Fibroblast of the aortic adventitia (primary cell): ENCODE measurements at regions not wholly inside any gene's neighbourhood (a gene's known extent, or its start where the extent isn't known, plus 50 kb on each side); places are given as distances from the start of the nearest gene placed in this dataset.

ENCODE experiments used
- DNase-seq: peaks from one replicate; pipeline ENCODE4 v3.0.0-alpha.2; 2010; ENCODE audit warnings: low read depth
- H3K4me3 ChIP-seq: 2 replicates; pipeline ENCODE4 v1.5.1; 2011; ENCODE audit warnings: low read depth, mild to moderate bottlenecking, control low read depth, low read length, moderate library complexity
- TF ChIP-seq, protein P1 (sequence below): IDR thresholded peaks from 2 replicates; pipeline ENCODE4 v1.5.1; 2011; ENCODE audit warnings: mild to moderate bottlenecking, low read length, control low read depth, inconsistent platforms; ENCODE audit not compliant: insufficient read depth

DNA sequence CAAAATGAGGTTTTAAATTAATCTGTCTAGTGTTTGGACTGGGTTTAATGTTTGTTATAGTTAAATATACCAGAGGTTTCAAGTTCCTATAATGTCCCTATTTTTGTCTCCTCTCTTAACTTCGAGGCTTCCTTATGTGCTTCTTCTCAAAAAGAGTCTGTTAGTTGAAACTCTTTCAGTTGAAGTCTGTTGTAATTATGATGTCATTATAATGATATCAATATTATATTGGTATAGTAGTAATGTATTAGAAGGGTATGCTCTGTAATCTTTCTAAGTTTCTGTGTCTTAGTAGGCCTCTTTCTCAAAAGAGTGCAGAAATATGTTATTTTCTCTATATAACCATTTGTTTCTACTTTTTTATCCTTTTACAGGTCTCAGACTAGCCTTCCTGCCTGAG, 1148.0 kb downstream of the NSUN3 start:
- DNase-seq, result no peak
- TF ChIP-seq, protein P1, sequence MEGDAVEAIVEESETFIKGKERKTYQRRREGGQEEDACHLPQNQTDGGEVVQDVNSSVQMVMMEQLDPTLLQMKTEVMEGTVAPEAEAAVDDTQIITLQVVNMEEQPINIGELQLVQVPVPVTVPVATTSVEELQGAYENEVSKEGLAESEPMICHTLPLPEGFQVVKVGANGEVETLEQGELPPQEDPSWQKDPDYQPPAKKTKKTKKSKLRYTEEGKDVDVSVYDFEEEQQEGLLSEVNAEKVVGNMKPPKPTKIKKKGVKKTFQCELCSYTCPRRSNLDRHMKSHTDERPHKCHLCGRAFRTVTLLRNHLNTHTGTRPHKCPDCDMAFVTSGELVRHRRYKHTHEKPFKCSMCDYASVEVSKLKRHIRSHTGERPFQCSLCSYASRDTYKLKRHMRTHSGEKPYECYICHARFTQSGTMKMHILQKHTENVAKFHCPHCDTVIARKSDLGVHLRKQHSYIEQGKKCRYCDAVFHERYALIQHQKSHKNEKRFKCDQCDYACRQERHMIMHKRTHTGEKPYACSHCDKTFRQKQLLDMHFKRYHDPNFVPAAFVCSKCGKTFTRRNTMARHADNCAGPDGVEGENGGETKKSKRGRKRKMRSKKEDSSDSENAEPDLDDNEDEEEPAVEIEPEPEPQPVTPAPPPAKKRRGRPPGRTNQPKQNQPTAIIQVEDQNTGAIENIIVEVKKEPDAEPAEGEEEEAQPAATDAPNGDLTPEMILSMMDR, result no peak
- no peak overlapping the region for H3K4me3 ChIP-seq

DNA sequence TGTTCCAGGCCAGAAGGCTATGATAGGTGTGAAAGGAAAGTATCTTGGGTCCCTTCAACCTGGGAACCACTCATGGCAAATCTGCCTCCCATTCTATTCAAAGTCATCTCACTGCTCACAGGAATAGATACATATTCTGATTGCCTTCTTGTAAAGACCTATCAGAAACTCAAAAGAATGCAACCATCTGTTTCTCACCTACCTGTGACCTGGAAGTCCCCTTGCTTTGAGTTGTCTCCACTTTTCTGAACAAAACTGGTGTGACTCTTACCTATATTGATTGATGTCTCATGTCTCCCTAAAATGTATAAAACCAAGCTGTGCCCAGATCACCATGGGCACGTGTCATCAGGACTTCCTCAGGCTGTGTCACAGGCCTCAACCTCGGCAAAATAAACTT, 1149.3 kb downstream of the NSUN3 start:
- H3K4me3 ChIP-seq, result no peak overlapping the region
- TF ChIP-seq, protein P1, result no peak
- DNase-seq, result no peak

DNA sequence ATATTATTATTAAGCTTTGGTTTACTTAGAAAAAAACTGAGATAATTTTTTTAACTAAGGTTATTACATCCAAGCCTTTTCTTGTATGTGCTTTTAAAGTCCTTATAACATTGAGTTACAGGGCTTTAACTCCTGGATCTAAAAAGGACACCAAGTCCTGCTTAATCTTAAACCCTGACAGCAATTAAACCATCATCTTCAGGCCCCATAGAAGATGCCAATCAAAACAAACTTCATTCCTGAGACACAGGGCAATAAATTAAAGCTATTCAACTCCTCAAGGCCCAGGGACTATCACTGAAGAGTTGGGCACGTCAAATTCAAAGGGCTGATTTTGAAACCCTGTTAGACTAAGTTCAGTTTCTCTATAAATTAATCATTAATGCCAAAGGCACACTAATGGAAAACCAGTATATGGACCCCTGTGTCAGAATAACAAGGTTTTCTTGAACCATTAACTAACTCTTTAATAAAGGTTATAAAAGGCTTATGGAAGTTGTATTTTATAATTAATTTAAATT, 1152.6 kb downstream of the NSUN3 start:
- TF ChIP-seq, protein P1, result no peak
- DNase-seq, result no peak
- no peak overlapping the region for H3K4me3 ChIP-seq

DNA sequence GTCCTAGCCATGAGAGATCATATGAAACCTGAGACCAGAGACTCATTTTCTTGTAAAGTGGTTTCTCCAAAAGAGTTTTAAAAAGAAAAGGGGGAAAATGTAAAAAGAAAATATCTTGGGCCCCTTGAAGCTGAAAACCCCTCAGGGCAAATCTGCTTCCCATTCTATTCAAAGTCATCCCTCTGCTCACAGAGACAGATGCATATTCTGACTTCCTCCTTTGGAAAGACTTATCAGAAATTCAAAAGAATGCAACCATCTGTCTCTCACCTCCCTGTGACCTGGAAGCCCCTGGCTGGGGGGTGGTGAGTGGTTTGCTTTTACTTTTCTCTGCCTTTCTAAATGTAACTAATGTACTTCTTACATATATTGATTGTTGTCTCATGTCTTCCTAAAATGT, 1154.8 kb downstream of the NSUN3 start:
- no peak overlapping the region for H3K4me3 ChIP-seq
- TF ChIP-seq, protein P1, result no peak
- DNase-seq, result no peak

DNA sequence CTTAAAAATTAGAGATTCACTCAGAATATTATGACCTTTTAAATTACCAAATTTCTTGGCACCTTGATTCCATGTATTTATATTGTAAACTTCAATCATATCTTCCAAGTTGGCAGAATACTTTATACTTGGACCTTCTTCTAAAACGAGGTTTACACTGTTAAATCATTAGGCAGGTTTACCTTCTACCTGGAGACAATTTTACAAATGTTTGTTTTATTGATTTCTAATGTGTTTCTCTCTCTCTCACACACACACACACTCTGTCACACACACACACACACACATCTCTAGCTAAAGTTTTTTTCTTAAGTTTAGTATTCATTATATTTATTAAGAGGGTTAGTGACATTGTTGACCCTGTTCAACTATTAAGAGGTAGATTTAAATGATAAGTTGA, 1155.6 kb downstream of the NSUN3 start:
- no peak for DNase-seq
- TF ChIP-seq, protein P1, result no peak
- H3K4me3 ChIP-seq, result no peak overlapping the region

DNA sequence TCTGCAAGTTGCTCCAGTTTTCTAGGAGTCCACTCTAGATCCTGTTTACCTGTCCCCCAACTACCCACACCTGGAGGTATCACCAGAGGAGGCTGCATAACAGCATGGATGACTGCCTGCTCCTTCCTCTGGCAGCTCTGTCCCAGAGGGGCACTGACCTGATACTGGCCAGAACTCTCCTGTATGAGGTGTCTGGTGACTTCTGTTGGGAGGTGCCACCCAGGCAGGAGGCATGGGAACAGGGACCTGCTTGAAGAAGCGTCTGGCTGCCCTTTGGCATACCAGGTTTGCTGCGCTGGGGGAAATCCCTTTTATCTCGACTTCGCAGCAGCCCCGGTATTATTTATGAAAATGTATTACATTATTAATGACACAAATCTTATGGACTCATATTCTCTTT, 1163.6 kb downstream of the NSUN3 start:
- TF ChIP-seq, protein P1, result no peak
- no peak overlapping the region for H3K4me3 ChIP-seq
- DNase-seq, result no peak

DNA sequence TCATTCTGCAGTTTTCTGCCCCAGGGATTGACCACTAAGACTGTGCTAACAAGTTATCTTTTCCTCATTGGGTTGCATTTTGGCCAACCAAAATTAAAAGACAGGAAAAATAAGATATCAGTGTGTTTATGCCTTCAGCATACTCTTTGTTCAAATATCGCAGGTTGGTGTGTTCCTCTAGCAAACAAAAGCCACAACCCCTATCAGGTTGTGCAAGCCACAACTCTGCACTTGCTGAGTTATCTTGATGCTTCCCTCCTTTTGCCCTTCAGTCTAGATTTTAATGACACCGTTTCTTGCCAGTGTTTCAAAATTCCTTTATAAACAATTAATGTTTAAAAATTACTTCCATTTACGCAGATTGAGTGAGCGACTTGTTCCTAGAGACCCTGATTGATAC, 1164.2 kb downstream of the NSUN3 start:
- TF ChIP-seq, protein P1, result no peak
- DNase-seq, result no peak
- no peak overlapping the region for H3K4me3 ChIP-seq
